Neural cell (in vitro differentiated cells): ENCODE measurements at regions not wholly inside any gene's neighbourhood (a gene's known extent, or its start where the extent isn't known, plus 50 kb on each side); places are given as distances from the start of the nearest gene placed in this dataset.

Source experiments
- H2AFZ ChIP-seq: fragments of 200-600, 300-800 bp; sonication (generic), shearing (Covaris generic); 2 replicates; pipeline ENCODE4 v1.6.0; 2014; ENCODE audit warnings: low read depth, mild to moderate bottlenecking, antibody characterized with exemption, low read length, moderate library complexity
- H3F3A ChIP-seq: fragments of 200-600 bp; shearing (Covaris generic); 2 replicates; pipeline ENCODE4 v1.6.1; 2016; ENCODE audit warnings: mild to moderate bottlenecking, moderate library complexity, mixed read lengths, antibody characterized with exemption, low read length; ENCODE audit not compliant: insufficient read depth, poor library complexity, severe bottlenecking
- H3K27ac ChIP-seq: fragments of 200-600, 300-800 bp; sonication (generic), shearing (Covaris generic); 2 replicates; pipeline ENCODE4 v1.5.1; 2014; ENCODE audit warnings: mild to moderate bottlenecking, low read length, moderate library complexity
- H3K27me3 ChIP-seq: fragments of 300-800, 200-600 bp; sonication (generic), shearing (Covaris generic); 2 replicates; pipeline ENCODE4 v1.6.0; 2014; ENCODE audit warnings: mild to moderate bottlenecking, low read depth, low read length, moderate library complexity; ENCODE audit not compliant: insufficient read depth
- H3K36me3 ChIP-seq: fragments of 300-800, 200-600 bp; sonication (generic), shearing (Covaris generic); 2 replicates; pipeline ENCODE4 v1.5.1; 2014; ENCODE audit warnings: mild to moderate bottlenecking, antibody characterized with exemption, low read length, moderate library complexity; ENCODE audit not compliant: insufficient read depth
- H3K4me2 ChIP-seq: fragments of 300-800, 200-600 bp; sonication (generic), shearing (Covaris generic); 2 replicates; pipeline ENCODE4 v1.6.0; 2014; ENCODE audit warnings: mild to moderate bottlenecking, low read length
- H3K4me3 ChIP-seq: fragments of 300-800, 200-600 bp; sonication (generic), shearing (Covaris generic); 2 replicates; pipeline ENCODE4 v1.5.1; 2014; ENCODE audit warnings: mild to moderate bottlenecking, low read length, moderate library complexity
- H3K79me2 ChIP-seq: fragments of 200-600 bp; shearing (Covaris generic); replicated peaks from 2 replicates; pipeline ENCODE4 v1.6.0; 2014; ENCODE audit warnings: mild to moderate bottlenecking, low read length, moderate library complexity; ENCODE audit not compliant: insufficient read depth
- H3K9ac ChIP-seq: fragments of 300-800, 200-600 bp; sonication (generic), shearing (Covaris generic); 2 replicates; pipeline ENCODE4 v1.6.1; 2016; ENCODE audit warnings: mild to moderate bottlenecking, low read length, mixed read lengths
- H3K9me2 ChIP-seq: fragments of 200-600 bp; shearing (Covaris generic); 2 replicates; pipeline ENCODE4 v1.6.1; 2016; ENCODE audit warnings: mild to moderate bottlenecking, low read length, mixed read lengths; ENCODE audit not compliant: insufficient read depth
- H3K9me3 ChIP-seq: fragments of 200-600, 300-800 bp; sonication (generic), shearing (Covaris generic); 2 replicates; pipeline ENCODE4 v1.6.1; 2016; ENCODE audit warnings: mild to moderate bottlenecking, mixed run types, low read length, moderate library complexity, mixed read lengths
- H4K20me1 ChIP-seq: fragments of 200-600 bp; shearing (Covaris generic); 2 replicates; pipeline ENCODE4 v1.6.1; 2016; ENCODE audit warnings: mild to moderate bottlenecking, mixed run types; ENCODE audit not compliant: insufficient read depth
- CTCF ChIP-seq: fragments of 450-650 bp; IDR thresholded peaks from 2 replicates; pipeline ENCODE4 v1.5.1; 2014; ENCODE audit warnings: antibody characterized with exemption, mild to moderate bottlenecking, moderate library complexity; ENCODE audit not compliant: poor library complexity, severe bottlenecking
- EP300 ChIP-seq: fragments of 450-650 bp; conservative IDR thresholded peaks from 2 replicates; pipeline ENCODE4 v1.6.1; 2014; ENCODE audit warnings: antibody characterized with exemption, mild to moderate bottlenecking, moderate library complexity; ENCODE audit not compliant: poor library complexity, severe bottlenecking
- EZH2 ChIP-seq: fragments of 200-600, 300-800 bp; shearing (Covaris generic), sonication (generic); IDR thresholded peaks from 2 replicates; pipeline ENCODE4 v1.6.1; 2014; ENCODE audit warnings: antibody characterized with exemption, low read length, borderline replicate concordance, mild to moderate bottlenecking; ENCODE audit not compliant: insufficient read depth, poor library complexity, severe bottlenecking
- MXI1 ChIP-seq: fragments of 450-650 bp; conservative IDR thresholded peaks from 2 replicates; pipeline ENCODE4 v1.6.1; 2014; ENCODE audit warnings: antibody characterized with exemption, mild to moderate bottlenecking; ENCODE audit not compliant: poor library complexity, severe bottlenecking
- POLR2AphosphoS5 ChIP-seq: IDR thresholded peaks from 2 replicates; pipeline ENCODE4 v1.6.1; 2012
- RAD21 ChIP-seq: fragments of 450-650 bp; conservative IDR thresholded peaks from 2 replicates; pipeline ENCODE4 v1.6.1; 2014; ENCODE audit warnings: antibody characterized with exemption, mild to moderate bottlenecking, moderate library complexity
- REST ChIP-seq: IDR thresholded peaks from 2 replicates; pipeline ENCODE4 v1.6.1; 2012; ENCODE audit warnings: borderline replicate concordance
- SMC3 ChIP-seq: fragments of 450-650 bp; conservative IDR thresholded peaks from 2 replicates; pipeline ENCODE4 v1.6.1; 2014; ENCODE audit warnings: antibody characterized with exemption, mild to moderate bottlenecking, moderate library complexity; ENCODE audit not compliant: poor library complexity
- TAF1 ChIP-seq: IDR thresholded peaks from 2 replicates; pipeline ENCODE4 v1.6.1; 2012; ENCODE audit warnings: low read depth

GRCh38 chr19:28936001-28936400 lies 276.9 kb downstream of the UQCRFS1 start:
- Histone ChIP-seq H3K9ac (no peak overlapping the region), H3K4me3 (no peak overlapping the region), H3K9me3 (no peaks in the 10 kb centered on the region), H3K27me3 (no peaks in the 10 kb centered on the region), H3K27ac (no peak overlapping the region), H3K79me2 (no peaks in the 10 kb centered on the region), H2AFZ (no peak overlapping the region), H3K4me2 (no peak overlapping the region), H4K20me1 (no peaks in the 10 kb centered on the region), H3F3A (no peaks in the 10 kb centered on the region), H3K36me3 (no peaks in the 10 kb centered on the region), H3K9me2 (no peaks in the 10 kb centered on the region)
- no peak for TF ChIP-seq EP300
- TF ChIP-seq TAF1: no peak
- TF ChIP-seq POLR2AphosphoS5: no peak
- TF ChIP-seq MXI1: no peak
- no peak for TF ChIP-seq CTCF
- TF ChIP-seq EZH2: no peak
- no peak for TF ChIP-seq RAD21
- no peak for TF ChIP-seq REST
- no peak for TF ChIP-seq SMC3

- TF ChIP-seq CTCF: no peak
Measured at GRCh38 chr19:28934631-28935030, 278.3 kb downstream of the UQCRFS1 start.

More at GRCh38 chr19:28934631-28935030, 278.3 kb downstream of the UQCRFS1 start:
- Histone ChIP-seq H3F3A (no peaks in the 10 kb centered on the region), H3K27ac (no peak overlapping the region), H4K20me1 (no peaks in the 10 kb centered on the region), H3K4me2 (no peak overlapping the region), H2AFZ (no peak overlapping the region), H3K36me3 (no peaks in the 10 kb centered on the region), H3K9me3 (no peaks in the 10 kb centered on the region), H3K79me2 (no peaks in the 10 kb centered on the region), H3K9ac (no peak overlapping the region), H3K27me3 (no peaks in the 10 kb centered on the region), H3K9me2 (no peaks in the 10 kb centered on the region), H3K4me3 (no peak overlapping the region)
